NB4 (cell line): ENCODE measurements at regions not wholly inside any gene's neighbourhood (a gene's known extent, or its start where the extent isn't known, plus 50 kb on each side); places are given as distances from the start of the nearest gene placed in this dataset.

Source experiments
- DNase-seq: peaks from one replicate; pipeline ENCODE4 v3.0.0; 2010; ENCODE audit warnings: low read depth
- H3K4me3 ChIP-seq: one replicate; pipeline ENCODE4 v1.5.1; 2011; ENCODE audit warnings: mild to moderate bottlenecking, low read depth, low read length, moderate library complexity
- CTCF ChIP-seq: IDR thresholded peaks from one replicate; pipeline ENCODE4 v1.5.1; 2012; ENCODE audit warnings: low read depth, low read length
- MYC ChIP-seq: IDR thresholded peaks from 2 replicates; pipeline ENCODE4 v1.6.1; 2011; ENCODE audit warnings: low read depth, low read length
- POLR2A ChIP-seq: IDR thresholded peaks from 2 replicates; pipeline ENCODE4 v1.6.1; 2011; ENCODE audit warnings: mild to moderate bottlenecking; ENCODE audit not compliant: insufficient read length; ENCODE audit errors: extremely low read depth
- TF ChIP-seq, protein P1 (sequence below): IDR thresholded peaks from 2 replicates; pipeline ENCODE4 v1.6.1; 2011; ENCODE audit warnings: low read depth, low read length

DNA sequence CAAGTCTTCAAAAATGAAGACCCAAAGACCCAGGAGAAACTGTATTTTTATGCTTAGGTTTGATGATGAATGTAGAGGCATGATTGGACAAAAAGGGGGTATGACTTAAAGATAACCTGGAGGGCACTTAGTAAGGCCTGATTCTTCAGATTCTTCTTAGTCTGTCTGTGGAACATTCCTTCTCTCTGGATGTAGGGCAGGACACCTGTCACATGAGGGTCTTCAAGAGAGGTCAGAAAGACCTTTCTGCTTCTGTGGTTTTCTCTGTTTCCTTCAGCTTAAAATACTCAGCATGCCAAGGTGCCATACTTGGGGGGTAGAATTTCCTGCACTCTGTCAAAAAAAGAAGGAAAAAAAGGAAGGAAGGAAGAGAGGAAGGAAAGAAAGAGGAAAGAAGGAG lies 78.1 kb downstream of the BLID start:
- no peak overlapping the region for H3K4me3 ChIP-seq
- DNase-seq: no peak
- TF ChIP-seq CTCF (no peak), POLR2A (no peak), MYC (no peak)
- TF ChIP-seq, protein P1, sequence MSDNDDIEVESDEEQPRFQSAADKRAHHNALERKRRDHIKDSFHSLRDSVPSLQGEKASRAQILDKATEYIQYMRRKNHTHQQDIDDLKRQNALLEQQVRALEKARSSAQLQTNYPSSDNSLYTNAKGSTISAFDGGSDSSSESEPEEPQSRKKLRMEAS: no peak

GRCh38 chr11:122036493-122036892 lies 79.5 kb downstream of the BLID start:
- TF ChIP-seq POLR2A: no peak
- no peak for TF ChIP-seq CTCF
- TF ChIP-seq, protein P1: no peak
- TF ChIP-seq MYC: no peak
- no peak overlapping the region for H3K4me3 ChIP-seq

DNA sequence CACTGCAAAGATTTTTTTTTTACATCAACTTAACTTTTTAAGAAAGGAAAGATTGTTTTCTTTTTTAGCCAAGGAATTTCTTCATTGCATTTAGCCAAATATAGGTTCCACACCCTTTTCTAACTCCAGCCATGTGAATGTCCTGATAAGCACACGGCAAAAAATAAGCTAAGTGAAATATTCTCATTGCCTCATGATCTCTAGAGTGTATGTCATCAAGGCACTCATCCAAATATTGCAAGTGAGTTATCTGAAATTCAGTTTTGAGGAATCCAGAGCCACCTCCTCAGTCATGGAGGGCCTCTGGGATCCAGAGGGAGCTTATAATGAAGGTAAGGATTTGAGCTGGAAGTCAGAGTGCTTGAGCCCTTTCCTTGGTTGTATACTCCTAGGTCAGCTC lies 80.0 kb downstream of the BLID start:
- no peak overlapping the region for H3K4me3 ChIP-seq
- TF ChIP-seq CTCF (no peak), MYC (no peak), POLR2A (no peak)
- TF ChIP-seq, protein P1: no peak
- no peak for DNase-seq

More at GRCh38 chr11:122036493-122036892, 79.5 kb downstream of the BLID start:
- DNase-seq: no peak

- TF ChIP-seq MYC (no peak), CTCF (no peak), POLR2A (no peak)
- TF ChIP-seq, protein P1: no peak
- no peak for DNase-seq
- H3K4me3 ChIP-seq: no peak overlapping the region
These were observed 82.4 kb downstream of the BLID start for GRCh38 chr11:122033631-122034030.

DNA sequence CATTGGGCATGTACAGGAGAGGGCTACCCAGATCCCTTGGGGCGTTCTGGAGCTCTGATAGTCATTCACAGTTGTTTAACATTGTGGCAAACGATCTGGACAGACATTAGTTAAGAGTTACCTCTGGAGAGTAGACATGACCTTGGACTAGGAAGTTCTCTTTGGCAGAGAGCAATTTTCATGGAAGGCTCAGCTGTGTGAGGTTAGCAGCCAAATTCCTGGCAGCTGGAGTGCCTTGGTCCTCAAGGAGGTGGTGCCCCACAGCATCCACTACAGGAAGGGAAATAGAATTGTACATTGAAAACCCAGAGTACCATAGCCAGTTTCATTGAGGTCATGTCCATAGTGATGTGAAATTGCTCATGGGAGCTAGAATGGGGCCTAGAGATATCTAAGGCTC lies 82.8 kb downstream of the BLID start:
- H3K4me3 ChIP-seq: no peak overlapping the region
- no peak for DNase-seq
- no peak for TF ChIP-seq MYC
- no peak for TF ChIP-seq POLR2A
- TF ChIP-seq, protein P1: no peak
- TF ChIP-seq CTCF: no peak

- TF ChIP-seq, protein P1: no peak
- TF ChIP-seq CTCF (no peak), MYC (no peak), POLR2A (no peak)
- DNase-seq: no peak
- H3K4me3 ChIP-seq: no peak overlapping the region
These were observed 83.7 kb downstream of the BLID start for GRCh38 chr11:122032317-122032716.
